ENCODE measurements at regions not wholly inside any gene's neighbourhood (a gene's known extent, or its start where the extent isn't known, plus 50 kb on each side); places are given as distances from the start of the nearest gene placed in this dataset.

DNA sequence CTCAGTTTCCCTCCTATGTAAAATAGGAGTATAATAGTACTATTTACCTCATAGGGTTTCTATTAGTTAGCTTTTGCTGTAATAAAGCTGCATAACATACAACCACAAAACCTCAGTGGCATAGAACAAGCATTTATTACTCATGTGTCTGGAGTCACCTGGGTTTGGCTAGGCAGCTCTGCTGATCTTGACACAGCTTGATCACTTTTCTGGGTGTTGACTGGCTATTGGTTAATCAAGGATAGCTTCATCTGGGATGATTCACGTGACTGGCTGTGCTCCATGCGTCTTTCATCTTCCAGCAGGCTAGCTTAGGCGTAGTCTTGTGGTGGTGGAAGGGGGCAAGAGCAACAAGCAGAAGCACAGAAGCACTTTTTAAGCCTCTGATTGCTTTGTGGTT lies 112.6 kb downstream of the SQOR start (continued):
- TF ChIP-seq, protein P1, sequence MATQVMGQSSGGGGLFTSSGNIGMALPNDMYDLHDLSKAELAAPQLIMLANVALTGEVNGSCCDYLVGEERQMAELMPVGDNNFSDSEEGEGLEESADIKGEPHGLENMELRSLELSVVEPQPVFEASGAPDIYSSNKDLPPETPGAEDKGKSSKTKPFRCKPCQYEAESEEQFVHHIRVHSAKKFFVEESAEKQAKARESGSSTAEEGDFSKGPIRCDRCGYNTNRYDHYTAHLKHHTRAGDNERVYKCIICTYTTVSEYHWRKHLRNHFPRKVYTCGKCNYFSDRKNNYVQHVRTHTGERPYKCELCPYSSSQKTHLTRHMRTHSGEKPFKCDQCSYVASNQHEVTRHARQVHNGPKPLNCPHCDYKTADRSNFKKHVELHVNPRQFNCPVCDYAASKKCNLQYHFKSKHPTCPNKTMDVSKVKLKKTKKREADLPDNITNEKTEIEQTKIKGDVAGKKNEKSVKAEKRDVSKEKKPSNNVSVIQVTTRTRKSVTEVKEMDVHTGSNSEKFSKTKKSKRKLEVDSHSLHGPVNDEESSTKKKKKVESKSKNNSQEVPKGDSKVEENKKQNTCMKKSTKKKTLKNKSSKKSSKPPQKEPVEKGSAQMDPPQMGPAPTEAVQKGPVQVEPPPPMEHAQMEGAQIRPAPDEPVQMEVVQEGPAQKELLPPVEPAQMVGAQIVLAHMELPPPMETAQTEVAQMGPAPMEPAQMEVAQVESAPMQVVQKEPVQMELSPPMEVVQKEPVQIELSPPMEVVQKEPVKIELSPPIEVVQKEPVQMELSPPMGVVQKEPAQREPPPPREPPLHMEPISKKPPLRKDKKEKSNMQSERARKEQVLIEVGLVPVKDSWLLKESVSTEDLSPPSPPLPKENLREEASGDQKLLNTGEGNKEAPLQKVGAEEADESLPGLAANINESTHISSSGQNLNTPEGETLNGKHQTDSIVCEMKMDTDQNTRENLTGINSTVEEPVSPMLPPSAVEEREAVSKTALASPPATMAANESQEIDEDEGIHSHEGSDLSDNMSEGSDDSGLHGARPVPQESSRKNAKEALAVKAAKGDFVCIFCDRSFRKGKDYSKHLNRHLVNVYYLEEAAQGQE (IDR thresholded peaks at IDR 0.05; ENCODE audit: low read depth) = no peak
- no peak for TF ChIP-seq JUND (IDR thresholded peaks at IDR 0.05)
- TF ChIP-seq ELF1 (IDR thresholded peaks at IDR 0.05; ENCODE audit: borderline replicate concordance, low read depth) = no peak
- no peak for TF ChIP-seq SIN3A (IDR thresholded peaks at IDR 0.05; ENCODE audit: low read depth)
- no peak for TF ChIP-seq ZFX (IDR thresholded peaks at IDR 0.05)
- TF ChIP-seq CBX3 (IDR thresholded peaks at IDR 0.05; ENCODE audit: low read depth) = no peak
- no peak for TF ChIP-seq TCF7L2 (IDR thresholded peaks at IDR 0.05; ENCODE audit: borderline replicate concordance, extremely low read depth, insufficient read depth, insufficient read length)
- no peak for TF ChIP-seq EZH2 (IDR thresholded peaks at IDR 0.05)

DNA sequence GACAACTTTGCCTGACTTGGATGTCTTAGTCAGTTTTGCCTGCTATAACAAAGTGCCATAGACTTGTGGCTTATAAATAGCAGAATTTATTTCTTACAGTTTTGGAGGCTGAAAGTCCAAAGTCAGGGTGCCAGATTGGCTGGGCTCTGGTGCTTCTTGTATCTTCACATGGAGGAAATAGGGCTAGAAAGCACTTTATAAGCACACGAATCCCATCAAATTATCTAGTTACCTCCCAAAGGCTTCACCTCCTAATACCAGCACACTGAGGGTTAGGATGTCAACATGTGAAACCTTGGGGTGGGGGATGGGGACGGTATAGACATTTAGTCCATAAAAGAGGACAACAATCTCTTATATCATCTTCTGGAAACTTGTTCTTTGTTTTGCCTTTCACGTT lies 116.8 kb downstream of the SQOR start:
- H3K9me3 ChIP-seq (ENCODE audit: control insufficient read depth in 1 of 2, insufficient read depth in 1 of 2, low read depth in 1 of 2, low read length in 2 of 2) = no peaks in the 10 kb centered on the region
- no peaks in the 10 kb centered on the region for H3K36me3 ChIP-seq (ENCODE audit: control insufficient read depth in 1 of 2, insufficient read depth in 2 of 2, low read length in 2 of 2)
- ChIA-PET CTCF (no interaction called here), POLR2A (no interaction called here), RAD21 (ENCODE audit: low non-redundant PET in 1 of 2, low total read pairs in 2 of 2, uncharacterized antibody in 2 of 2, unreplicated experiment in 2 of 2) (no interaction called here)
- H3K4me3 ChIP-seq (replicated peaks in 1 of 2; ENCODE audit: low read depth in 1 of 2, low read length in 2 of 2) = no peak overlapping the region
- H3K9ac ChIP-seq (ENCODE audit: low read length) = no peak overlapping the region
- no peak for DNase-seq (ENCODE audit: low read depth, low spot score)
- no peaks in the 10 kb centered on the region for H3K9me2 ChIP-seq (ENCODE audit: insufficient read depth)
- no TSS peak for BruUV-seq (replicated peaks)
- H3K4me2 ChIP-seq (ENCODE audit: low read length) = no peak overlapping the region
- no peaks in the 10 kb centered on the region for H4K20me1 ChIP-seq (ENCODE audit: insufficient read depth)
- H2AFZ ChIP-seq (ENCODE audit: low read depth, low read length, poor library complexity, severe bottlenecking) = no peak overlapping the region
- no peaks in the 10 kb centered on the region for H3K79me2 ChIP-seq (ENCODE audit: insufficient read depth, low read length)
- H3K4me1 ChIP-seq (ENCODE audit: control insufficient read depth in 1 of 2, insufficient read depth in 2 of 2, low read length in 2 of 2) = no peaks in the 10 kb centered on the region
- TF ChIP-seq, protein P1 (IDR thresholded peaks at IDR 0.05; ENCODE audit: low read depth) = no peak
- TF ChIP-seq FOSL1 (IDR thresholded peaks at IDR 0.05; ENCODE audit: low read depth) (no peak), POLR2AphosphoS5 (IDR thresholded peaks at IDR 0.05; ENCODE audit: low read depth, low read length) (no peak), SIN3A (IDR thresholded peaks at IDR 0.05; ENCODE audit: low read depth) (no peak), SP1 (IDR thresholded peaks at IDR 0.05; ENCODE audit: low read depth) (no peak), TCF7L2 (IDR thresholded peaks at IDR 0.05; ENCODE audit: borderline replicate concordance, extremely low read depth, insufficient read depth, insufficient read length) (no peak), CEBPB (IDR thresholded peaks at IDR 0.05; ENCODE audit: low read depth) (no peak), CBX3 (IDR thresholded peaks at IDR 0.05; ENCODE audit: low read depth) (no peak), ELF1 (IDR thresholded peaks at IDR 0.05; ENCODE audit: borderline replicate concordance, low read depth) (no peak), YY1 (IDR thresholded peaks at IDR 0.05; ENCODE audit: extremely low read depth, insufficient replicate concordance, low read depth, low read length) (no peak)
- TF ChIP-seq, protein P2, sequence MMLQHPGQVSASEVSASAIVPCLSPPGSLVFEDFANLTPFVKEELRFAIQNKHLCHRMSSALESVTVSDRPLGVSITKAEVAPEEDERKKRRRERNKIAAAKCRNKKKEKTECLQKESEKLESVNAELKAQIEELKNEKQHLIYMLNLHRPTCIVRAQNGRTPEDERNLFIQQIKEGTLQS (IDR thresholded peaks at IDR 0.05) = no peak
- intact Hi-C loops (cut with micrococcal nuclease) = no loop called here
- peaks cover 13% of the 10 kb centered on the region for H3K27me3 ChIP-seq (ENCODE audit: insufficient read depth, low read length)
- ATAC-seq = no peak
- no peak overlapping the region for H3K27ac ChIP-seq (ENCODE audit: low read depth, low read length)

All from HCT116 (cell line).